Umbilical cord (tissue), 1 donor: ENCODE measurements at regions not wholly inside any gene's neighbourhood (a gene's known extent, or its start where the extent isn't known, plus 50 kb on each side); places are given as distances from the start of the nearest gene placed in this dataset.
A peak's percentile ranks its signal among the peaks of the same experiment; 100 is the strongest.
"Not testable (repeated sequence)": the region's sequence is repeated elsewhere in the genome, so short reads cannot be mapped to it uniquely, and the experiment has no call there.

Experiments
- DNase-seq: peaks from one replicate; pipeline ENCODE4 v3.0.0-alpha.2; 2015; ENCODE audit warnings: low spot score

DNA sequence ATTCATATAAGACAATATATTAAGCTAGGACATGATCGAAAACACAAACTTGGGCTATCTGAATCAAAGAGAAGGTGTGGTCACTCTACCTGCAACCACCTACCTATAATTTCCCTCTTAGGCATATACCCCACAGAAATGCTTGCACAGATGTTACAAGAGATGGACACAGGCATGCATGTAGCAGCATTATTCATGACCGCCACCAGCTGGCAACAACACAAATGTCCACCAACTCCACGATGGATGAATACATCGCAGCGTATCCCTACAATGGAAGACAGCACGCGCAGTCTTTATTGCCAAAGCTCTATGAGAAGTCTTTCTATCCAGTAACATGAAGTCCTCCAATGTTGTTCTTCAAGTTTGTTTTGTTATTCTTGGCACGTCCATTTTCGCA lies 90.8 kb downstream of the ARL4C start:
- DNase-seq: no peak

- no peak for DNase-seq
Measured at GRCh38 chr2:234405462-234405861, 91.4 kb downstream of the ARL4C start.

DNA sequence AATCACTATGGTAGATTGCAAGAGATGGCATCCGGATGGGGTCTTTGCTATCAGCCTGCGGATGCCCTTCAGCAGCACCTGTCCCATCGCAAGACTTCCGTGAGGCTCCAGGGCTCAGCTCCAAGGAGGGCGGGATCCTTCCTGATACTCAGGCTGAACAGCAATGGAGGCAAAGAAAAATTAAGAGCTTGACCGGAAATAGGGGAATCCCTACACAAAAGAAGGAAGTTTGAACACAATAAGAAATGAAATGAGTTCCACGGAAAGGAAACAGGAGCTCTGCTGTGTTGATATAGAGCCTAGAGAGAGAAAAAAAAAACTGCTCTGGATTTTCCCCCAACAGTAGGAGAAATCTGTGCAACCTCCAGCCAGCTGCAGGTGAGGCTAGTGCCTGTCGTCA lies 91.9 kb downstream of the ARL4C start:
- DNase-seq: no peak

- DNase-seq: no peak
Measured at GRCh38 chr2:234403751-234404150, 93.1 kb downstream of the ARL4C start.

GRCh38 chr2:234403074-234403473 lies 93.8 kb downstream of the ARL4C start:
- DNase-seq: no peak

DNA sequence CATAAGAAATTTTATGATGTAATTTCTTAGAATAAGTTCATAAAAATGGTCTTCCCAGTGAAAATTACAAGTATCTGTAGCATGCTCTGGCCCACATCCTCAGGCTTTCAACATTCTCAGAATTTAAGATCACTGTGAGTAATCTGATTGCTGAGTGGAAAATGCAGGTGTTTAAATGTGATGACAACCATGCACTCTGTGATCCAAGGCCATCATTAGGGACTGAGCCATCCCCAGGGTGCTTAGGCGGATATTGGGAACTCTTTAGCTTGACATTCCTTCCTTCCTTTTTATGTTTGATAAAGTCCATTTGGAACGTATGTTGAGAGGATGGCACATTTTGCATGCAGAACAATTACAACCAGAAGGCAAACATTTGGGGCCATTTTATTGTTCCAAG lies 95.5 kb downstream of the ARL4C start:
- DNase-seq: no peak

- no peak for DNase-seq
Measured at GRCh38 chr2:234399451-234400246, 97.2 kb downstream of the ARL4C start.

- no peak for DNase-seq
Measured at GRCh38 chr2:234398531-234398930, 98.3 kb downstream of the ARL4C start.

GRCh38 chr2:234395891-234396420 lies 100.9 kb downstream of the ARL4C start:
- no peak for DNase-seq

- DNase-seq: no peak
Measured at GRCh38 chr2:234394450-234394849, 102.4 kb downstream of the ARL4C start.

GRCh38 chr2:234393354-234393753 lies 103.5 kb downstream of the ARL4C start:
- no peak for DNase-seq

DNA sequence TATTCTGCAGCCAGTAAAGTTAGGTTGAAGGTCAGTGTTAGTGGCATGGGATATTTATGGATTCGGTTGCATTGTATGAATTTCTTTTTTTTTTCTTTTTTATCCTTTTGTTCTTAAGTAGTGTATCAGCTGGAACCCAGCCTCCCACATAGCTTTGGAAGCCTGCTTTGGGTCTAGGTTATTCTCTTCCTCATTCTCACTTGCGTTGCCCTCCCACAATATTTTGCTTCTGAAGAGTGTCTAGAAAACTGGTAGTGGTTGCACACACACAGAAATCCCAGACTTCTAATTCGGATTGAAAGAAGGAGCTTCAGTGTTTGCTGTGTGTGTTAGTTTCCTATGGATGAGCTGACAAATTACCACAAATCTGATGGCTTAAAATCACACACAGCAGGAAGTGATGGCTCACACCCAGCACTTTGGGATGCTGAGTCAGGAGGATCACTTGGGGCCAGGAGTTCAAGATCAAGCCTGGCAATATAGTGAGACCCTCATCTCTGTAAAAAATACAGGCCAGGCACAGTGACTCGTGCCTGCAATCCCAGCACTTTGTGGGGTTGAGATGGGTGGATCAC lies 104.8 kb downstream of the ARL4C start:
- no peak for DNase-seq

GRCh38 chr2:234391625-234392024 lies 105.3 kb downstream of the ARL4C start:
- no peak for DNase-seq

DNA sequence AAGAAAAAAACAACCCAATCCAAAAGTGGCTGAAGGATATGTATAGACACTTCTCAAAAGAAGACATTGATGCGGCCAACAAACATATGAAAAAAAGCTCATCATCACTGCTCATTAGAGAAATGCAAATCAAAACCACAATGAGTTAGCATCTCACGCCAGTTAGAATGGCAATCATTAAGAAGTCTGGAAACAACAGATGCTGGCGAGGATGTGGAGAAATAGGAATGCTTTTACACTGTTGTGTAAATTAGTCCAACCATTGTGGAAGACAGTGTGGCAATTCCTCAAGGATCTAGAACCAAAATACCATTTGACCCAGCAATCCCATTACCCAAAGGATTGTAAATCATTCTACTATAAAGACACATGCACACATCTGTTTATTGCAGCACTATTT lies 107.2 kb downstream of the ARL4C start:
- not testable (repeated sequence) for DNase-seq

DNA sequence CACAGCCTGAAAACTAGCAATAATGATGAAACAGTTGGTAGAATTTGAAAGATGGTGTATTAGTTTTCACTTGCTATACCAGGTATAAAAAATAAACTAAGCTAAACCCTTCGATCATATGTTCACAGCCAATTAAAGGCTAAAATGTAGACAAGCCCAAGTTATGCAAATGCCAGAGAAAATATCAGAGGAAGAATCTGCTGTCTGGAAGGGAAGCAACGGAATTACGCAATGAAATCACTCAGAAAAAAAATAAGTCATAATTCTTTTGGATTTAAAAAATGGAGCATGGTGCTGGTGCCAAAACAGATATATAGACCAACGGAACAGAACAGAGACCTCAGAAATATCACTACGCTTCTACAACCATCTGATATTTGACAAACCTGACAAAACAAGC lies 108.3 kb downstream of the ARL4C start:
- no peak for DNase-seq

- DNase-seq: no peak
Measured at GRCh38 chr2:234386971-234387370, 109.9 kb downstream of the ARL4C start.

DNA sequence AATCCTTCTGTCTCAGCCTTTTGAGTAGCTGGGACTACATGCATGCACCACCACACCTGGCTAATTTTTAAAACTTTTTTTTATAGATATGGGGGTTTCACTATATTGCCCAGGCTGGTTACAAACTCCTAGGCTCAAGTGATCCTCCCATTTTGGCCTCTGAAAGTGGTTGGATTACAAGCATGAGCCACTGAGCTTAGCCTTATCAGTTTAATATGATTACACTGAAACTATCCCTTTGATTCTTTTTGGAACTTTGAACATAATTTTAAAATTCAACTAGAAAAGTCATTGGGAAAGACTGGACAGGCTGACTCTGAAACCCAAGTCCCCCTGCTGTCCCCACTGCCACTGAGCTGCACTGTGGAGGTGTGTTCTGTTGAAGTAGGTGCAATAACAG lies 114.8 kb downstream of the ARL4C start:
- DNase-seq: peak; percentile 90

GRCh38 chr2:234378958-234379357 lies 117.9 kb downstream of the ARL4C start:
- DNase-seq: not testable (repeated sequence)

GRCh38 chr2:234378440-234378839 lies 118.4 kb downstream of the ARL4C start:
- peak; percentile 37 for DNase-seq

GRCh38 chr2:234377761-234378391 lies 119.0 kb downstream of the ARL4C start:
- DNase-seq: peak; percentile 55

- DNase-seq: no peak
Measured at GRCh38 chr2:234376229-234376628, 120.7 kb downstream of the ARL4C start.

- DNase-seq: no peak
Measured at GRCh38 chr2:234375176-234375880, 121.6 kb downstream of the ARL4C start.
